MCF 10A (cell line): ENCODE measurements at regions not wholly inside any gene's neighbourhood (a gene's known extent, or its start where the extent isn't known, plus 50 kb on each side); places are given as distances from the start of the nearest gene placed in this dataset.

Source experiments
- BruUV-seq: library from RNA; stranded (reverse); fragments of 400-500 nt; replicated peaks from 2 replicates; lab custom pipeline; 2021; lab: Mats Ljungman, UMichigan
- CTCF ChIA-PET: fragments of 300-600 bp; sonication (Branson Sonifier 250); formaldehyde crosslinking; extraction: SDS; loops from one replicate; lab custom pipeline; 2021; ENCODE audit warnings: antibody characterized with exemption, inconsistent platforms; lab: Yijun Ruan, JAX
- POLR2A ChIA-PET: fragments of 300-600, 350-650 bp; sonication (Branson Sonifier 250); formaldehyde crosslinking; extraction: SDS; loops from one replicate; lab custom pipeline; 2020; ENCODE audit warnings: antibody characterized with exemption, inconsistent platforms; lab: Yijun Ruan, JAX
- DNase-seq: peaks from one replicate; pipeline ENCODE4 v3.0.0-alpha.2; 2018; ENCODE audit not compliant: unreplicated experiment
- H3K27ac Mint-ChIP-seq: one replicate; pipeline ENCODE4 v1.8.0; 2022; ENCODE audit warnings: mild to moderate bottlenecking, low read depth, mixed read lengths; ENCODE audit not compliant: unreplicated experiment
- H3K27me3 Mint-ChIP-seq: one replicate; pipeline ENCODE4 v1.8.0; 2022; ENCODE audit warnings: mixed read lengths; ENCODE audit not compliant: insufficient read depth, unreplicated experiment
- H3K36me3 Mint-ChIP-seq: one replicate; pipeline ENCODE4 v1.8.0; 2022; ENCODE audit warnings: mild to moderate bottlenecking, moderate library complexity, mixed read lengths; ENCODE audit not compliant: insufficient read depth, unreplicated experiment
- H3K4me1 Mint-ChIP-seq: one replicate; pipeline ENCODE4 v1.8.0; 2022; ENCODE audit warnings: mixed read lengths; ENCODE audit not compliant: insufficient read depth, unreplicated experiment
- H3K4me3 Mint-ChIP-seq: one replicate; pipeline ENCODE4 v1.8.0; 2022; ENCODE audit warnings: mild to moderate bottlenecking, moderate library complexity, mixed read lengths; ENCODE audit not compliant: unreplicated experiment
- H3K9me3 Mint-ChIP-seq: one replicate; pipeline ENCODE4 v1.8.0; 2022; ENCODE audit warnings: mixed read lengths; ENCODE audit not compliant: unreplicated experiment
- intact Hi-C: fragments of 100-400 bp; cut with micrococcal nuclease; formaldehyde crosslinking; loops from 2 replicates; pipeline ENCODE4 v1.14.1; 2022
- TF ChIP-seq, protein P1 (sequence below): fragments of 200-600 bp; IDR thresholded peaks from one replicate; pipeline ENCODE4 v1.8.0; 2022; ENCODE audit warnings: antibody characterized with exemption, mild to moderate bottlenecking; ENCODE audit not compliant: unreplicated experiment

DNA sequence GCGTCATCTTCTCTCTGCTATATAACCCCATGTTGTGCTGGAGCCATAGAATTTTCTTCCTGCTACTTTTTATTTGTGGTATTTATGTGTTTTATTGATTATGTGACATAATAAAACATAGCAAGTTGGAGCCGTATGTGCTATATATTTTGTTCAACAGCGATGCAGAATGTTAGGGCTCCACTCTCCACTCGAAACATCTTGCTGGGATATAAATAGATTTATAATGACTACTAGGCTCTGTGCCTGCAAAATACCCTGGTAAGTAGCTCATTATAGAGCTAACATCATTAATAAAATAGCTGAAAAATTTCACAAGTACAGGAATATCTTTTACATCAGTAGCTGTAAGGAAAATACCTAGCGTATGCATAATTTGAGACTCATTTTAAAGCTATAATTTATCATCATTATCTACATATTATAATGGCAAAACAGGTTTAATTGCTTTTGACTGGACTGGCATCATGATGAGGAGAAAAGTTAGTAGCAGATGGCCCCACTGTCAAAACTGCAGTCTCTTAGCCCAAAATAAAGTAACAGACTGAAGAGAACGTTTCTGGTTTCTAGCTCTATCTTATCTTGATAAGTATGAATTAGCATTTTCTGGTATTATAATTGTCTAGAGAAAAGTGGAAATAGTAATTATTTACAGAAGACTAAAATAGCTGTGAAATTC, 263.0 kb downstream of the NEDD1 start:
- DNase-seq, result no peak
- TF ChIP-seq, protein P1, sequence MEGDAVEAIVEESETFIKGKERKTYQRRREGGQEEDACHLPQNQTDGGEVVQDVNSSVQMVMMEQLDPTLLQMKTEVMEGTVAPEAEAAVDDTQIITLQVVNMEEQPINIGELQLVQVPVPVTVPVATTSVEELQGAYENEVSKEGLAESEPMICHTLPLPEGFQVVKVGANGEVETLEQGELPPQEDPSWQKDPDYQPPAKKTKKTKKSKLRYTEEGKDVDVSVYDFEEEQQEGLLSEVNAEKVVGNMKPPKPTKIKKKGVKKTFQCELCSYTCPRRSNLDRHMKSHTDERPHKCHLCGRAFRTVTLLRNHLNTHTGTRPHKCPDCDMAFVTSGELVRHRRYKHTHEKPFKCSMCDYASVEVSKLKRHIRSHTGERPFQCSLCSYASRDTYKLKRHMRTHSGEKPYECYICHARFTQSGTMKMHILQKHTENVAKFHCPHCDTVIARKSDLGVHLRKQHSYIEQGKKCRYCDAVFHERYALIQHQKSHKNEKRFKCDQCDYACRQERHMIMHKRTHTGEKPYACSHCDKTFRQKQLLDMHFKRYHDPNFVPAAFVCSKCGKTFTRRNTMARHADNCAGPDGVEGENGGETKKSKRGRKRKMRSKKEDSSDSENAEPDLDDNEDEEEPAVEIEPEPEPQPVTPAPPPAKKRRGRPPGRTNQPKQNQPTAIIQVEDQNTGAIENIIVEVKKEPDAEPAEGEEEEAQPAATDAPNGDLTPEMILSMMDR, result no peak
- BruUV-seq, result no TSS peak
- Mint-ChIP-seq H3K27ac (no peak overlapping the region), H3K36me3 (no peaks in the 10 kb centered on the region), H3K27me3 (peaks cover 18% of the 10 kb centered on the region), H3K4me3 (no peak overlapping the region), H3K9me3 (no peaks in the 10 kb centered on the region), H3K4me1 (no peaks in the 10 kb centered on the region)
- ChIA-PET CTCF (no interaction called here), POLR2A (no interaction called here)
- intact Hi-C loops, result no loop called here

DNA sequence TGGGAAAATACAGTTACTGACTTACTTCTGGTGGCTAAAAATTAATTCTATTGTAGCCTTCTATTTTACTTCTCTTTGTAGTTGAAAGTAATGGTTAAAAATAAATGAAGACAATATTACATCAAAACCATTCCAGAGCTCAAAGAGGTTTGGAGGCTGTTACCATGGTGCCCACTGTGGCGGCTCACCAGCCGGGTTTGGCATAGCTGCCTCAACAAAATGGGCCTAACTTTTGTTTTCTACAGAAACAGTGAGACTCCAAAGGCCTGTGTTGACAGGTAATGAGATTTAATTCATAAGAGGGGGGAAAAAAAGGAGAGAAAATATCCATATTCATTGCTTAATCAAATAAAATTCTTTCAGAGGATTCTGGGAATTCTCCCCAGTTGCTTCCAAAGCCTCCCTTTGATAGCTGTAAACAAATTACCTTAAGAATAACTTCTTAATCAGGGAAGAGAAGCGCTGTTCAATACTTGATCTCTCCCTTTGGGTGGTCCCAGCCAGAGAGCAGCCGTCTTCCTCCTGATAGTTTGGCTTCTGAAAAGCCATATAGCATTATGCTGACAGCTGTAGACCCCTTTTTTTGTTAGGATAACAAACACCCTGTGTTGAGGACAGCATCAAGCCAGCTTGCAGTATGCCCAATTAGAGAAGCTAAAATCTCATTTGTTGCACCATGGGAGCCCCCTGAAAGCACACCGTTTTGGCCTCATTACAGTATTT, 266.8 kb downstream of the NEDD1 start:
- peaks cover 18% of the 10 kb centered on the region for H3K27me3 Mint-ChIP-seq
- no peaks in the 10 kb centered on the region for H3K36me3 Mint-ChIP-seq
- no peaks in the 10 kb centered on the region for H3K4me1 Mint-ChIP-seq
- no peak overlapping the region for H3K27ac Mint-ChIP-seq
- H3K9me3 Mint-ChIP-seq, result no peaks in the 10 kb centered on the region
- intact Hi-C loops, result no loop called here
- ChIA-PET POLR2A (no interaction called here), CTCF (interaction anchor here (0.6 kb wide), 1 partner anchor 149 kb away, joined by 3 read pairs; no protein-coding TSS in a partner anchor)
- TF ChIP-seq, protein P1, result no peak
- BruUV-seq, result no TSS peak
- no peak overlapping the region for H3K4me3 Mint-ChIP-seq
- no peak for DNase-seq

DNA sequence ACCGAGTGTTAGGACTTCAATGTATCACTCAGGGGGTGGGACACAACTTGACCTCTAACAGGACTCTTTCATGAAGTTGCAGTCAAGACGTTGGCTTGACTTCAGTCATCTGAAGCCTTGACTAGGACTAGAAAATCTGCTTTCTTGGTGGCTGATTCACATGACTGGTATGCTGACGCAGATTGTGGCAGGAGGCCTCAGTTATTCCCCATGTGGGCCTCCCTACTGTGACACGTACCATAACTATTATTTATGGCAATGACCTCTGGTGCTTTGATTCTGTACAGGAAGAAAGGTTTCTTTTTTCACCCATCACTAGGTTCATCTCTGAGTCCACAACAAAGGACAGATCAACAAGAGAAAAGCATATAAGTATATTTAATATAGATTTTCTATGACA, 270.4 kb downstream of the NEDD1 start:
- intact Hi-C loops, result no loop called here
- DNase-seq, result no peak
- ChIA-PET CTCF (no interaction called here), POLR2A (no interaction called here)
- Mint-ChIP-seq H3K36me3 (no peaks in the 10 kb centered on the region), H3K4me1 (no peaks in the 10 kb centered on the region), H3K9me3 (no peaks in the 10 kb centered on the region), H3K27me3 (peaks cover 3% of the 10 kb centered on the region), H3K4me3 (no peak overlapping the region), H3K27ac (no peak overlapping the region)
- TF ChIP-seq, protein P1, result no peak
- BruUV-seq, result no TSS peak

DNA sequence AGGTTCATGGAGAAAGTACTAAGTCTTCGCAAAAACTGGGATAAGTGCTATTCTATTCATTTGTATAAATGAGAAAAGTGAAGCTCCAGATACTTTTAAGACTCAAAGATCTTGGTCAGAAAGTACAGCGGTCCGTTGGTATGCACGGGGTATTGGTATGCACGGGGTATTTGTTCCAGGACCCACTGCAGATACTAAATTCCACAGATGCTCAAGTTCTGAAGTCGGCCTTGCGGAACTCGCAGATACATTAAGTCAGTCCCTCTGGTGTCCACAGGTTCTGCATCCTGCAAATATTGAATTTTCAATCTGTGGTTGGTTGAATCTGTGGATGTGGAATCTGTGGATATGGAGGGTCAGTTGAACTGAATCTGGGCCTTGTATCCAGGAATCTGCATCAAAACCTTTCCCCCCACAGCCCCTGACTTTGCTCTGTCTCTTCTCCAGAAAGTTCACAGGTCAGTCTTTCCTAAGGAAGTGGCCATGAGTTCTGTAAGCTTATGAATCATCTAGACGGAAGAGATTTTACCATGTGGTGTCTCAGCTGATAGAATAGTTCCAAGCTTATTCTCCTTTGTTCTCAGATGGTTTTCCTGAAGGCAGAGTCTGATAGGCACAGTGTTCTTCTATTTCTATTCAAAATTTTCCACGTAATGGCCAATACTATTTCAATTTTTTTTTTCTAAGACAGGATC, 274.7 kb downstream of the NEDD1 start:
- ChIA-PET CTCF (no interaction called here), POLR2A (no interaction called here)
- Mint-ChIP-seq H3K4me3 (no peak overlapping the region), H3K27me3 (no peaks in the 10 kb centered on the region), H3K9me3 (peaks cover 2% of the 10 kb centered on the region), H3K4me1 (no peaks in the 10 kb centered on the region), H3K36me3 (no peaks in the 10 kb centered on the region), H3K27ac (no peak overlapping the region)
- TF ChIP-seq, protein P1, result no peak
- no peak for DNase-seq
- BruUV-seq, result no TSS peak
- intact Hi-C loops, result no loop called here
